Epithelial cell of esophagus (primary cell): ENCODE measurements at regions not wholly inside any gene's neighbourhood (a gene's known extent, or its start where the extent isn't known, plus 50 kb on each side); places are given as distances from the start of the nearest gene placed in this dataset.
A peak's percentile ranks its signal among the peaks of the same experiment; 100 is the strongest.

Experiments used
- DNase-seq: peaks from one replicate; pipeline ENCODE4 v3.0.0; 2010; ENCODE audit warnings: low read depth
- H3K4me3 ChIP-seq: 2 replicates; pipeline ENCODE4 v1.5.1; 2011; ENCODE audit warnings: mild to moderate bottlenecking, low read length, control low read depth
- TF ChIP-seq, protein P1 (sequence below): IDR thresholded peaks from 2 replicates; pipeline ENCODE4 v1.5.1; 2011; ENCODE audit warnings: low read depth, mild to moderate bottlenecking, low read length, control low read depth, inconsistent platforms; ENCODE audit not compliant: insufficient read depth; ENCODE audit errors: missing control alignments

DNA sequence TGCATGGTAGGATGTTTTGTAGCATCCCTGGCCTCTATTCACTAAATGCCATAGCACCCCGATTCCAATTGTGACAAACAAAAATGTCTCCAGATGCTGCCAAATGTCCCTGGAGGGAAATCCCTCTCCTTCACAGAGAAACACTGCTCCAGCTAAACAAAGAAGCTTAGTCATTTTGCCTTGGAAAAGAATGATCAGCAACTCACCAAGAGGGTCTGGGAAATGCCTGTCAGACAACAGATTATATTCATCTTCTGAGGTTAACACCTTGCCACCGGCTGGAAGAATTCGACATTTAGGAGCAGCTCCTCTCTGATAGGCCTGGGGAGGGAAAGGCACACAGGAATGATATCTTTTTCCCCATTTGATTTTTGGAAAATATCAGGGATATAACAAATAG, 84.4 kb downstream of the NIBAN1 start:
- TF ChIP-seq, protein P1, sequence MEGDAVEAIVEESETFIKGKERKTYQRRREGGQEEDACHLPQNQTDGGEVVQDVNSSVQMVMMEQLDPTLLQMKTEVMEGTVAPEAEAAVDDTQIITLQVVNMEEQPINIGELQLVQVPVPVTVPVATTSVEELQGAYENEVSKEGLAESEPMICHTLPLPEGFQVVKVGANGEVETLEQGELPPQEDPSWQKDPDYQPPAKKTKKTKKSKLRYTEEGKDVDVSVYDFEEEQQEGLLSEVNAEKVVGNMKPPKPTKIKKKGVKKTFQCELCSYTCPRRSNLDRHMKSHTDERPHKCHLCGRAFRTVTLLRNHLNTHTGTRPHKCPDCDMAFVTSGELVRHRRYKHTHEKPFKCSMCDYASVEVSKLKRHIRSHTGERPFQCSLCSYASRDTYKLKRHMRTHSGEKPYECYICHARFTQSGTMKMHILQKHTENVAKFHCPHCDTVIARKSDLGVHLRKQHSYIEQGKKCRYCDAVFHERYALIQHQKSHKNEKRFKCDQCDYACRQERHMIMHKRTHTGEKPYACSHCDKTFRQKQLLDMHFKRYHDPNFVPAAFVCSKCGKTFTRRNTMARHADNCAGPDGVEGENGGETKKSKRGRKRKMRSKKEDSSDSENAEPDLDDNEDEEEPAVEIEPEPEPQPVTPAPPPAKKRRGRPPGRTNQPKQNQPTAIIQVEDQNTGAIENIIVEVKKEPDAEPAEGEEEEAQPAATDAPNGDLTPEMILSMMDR: no peak
- no peak overlapping the region for H3K4me3 ChIP-seq
- DNase-seq: no peak

DNA sequence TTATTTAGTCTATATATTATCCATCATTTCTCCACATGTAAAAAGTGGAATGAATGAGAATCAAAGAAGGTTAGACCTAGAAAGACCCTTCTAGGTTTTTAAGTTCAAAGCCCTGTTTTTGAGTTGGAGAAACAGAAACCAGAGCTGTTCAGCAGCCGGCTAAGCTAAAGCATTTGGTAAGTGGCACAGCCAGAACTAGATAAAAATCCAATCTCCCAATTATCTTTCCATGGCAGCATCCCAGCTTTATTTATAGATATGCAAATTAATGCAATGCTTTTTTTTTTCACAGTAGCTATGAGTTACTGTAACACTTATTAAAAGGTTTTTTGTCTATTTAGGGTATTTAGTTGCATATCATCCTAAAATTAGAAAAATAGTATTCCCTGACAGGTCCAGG, 85.1 kb downstream of the NIBAN1 start:
- no peak for DNase-seq
- TF ChIP-seq, protein P1: no peak
- H3K4me3 ChIP-seq: no peak overlapping the region

DNA sequence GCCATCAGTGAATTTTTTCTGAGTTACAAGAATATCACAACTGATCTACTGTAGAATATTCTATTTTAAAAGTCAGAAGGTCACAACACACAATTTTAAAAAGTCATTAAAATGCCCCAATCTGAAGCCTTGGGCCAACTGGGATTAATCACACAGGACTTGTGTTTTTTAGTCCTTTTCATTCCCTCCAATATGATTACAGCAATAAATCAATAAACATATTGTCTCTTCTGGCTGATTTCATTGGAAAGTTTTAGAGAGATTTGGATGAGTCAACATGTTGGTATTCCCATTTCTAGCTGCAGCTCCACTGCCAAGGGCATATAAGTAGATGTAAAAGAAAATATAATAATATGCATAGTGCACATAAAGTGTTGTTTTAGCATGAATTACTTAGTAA, 85.8 kb downstream of the NIBAN1 start:
- H3K4me3 ChIP-seq: no peak overlapping the region
- TF ChIP-seq, protein P1: no peak
- DNase-seq: peak; percentile 53

DNA sequence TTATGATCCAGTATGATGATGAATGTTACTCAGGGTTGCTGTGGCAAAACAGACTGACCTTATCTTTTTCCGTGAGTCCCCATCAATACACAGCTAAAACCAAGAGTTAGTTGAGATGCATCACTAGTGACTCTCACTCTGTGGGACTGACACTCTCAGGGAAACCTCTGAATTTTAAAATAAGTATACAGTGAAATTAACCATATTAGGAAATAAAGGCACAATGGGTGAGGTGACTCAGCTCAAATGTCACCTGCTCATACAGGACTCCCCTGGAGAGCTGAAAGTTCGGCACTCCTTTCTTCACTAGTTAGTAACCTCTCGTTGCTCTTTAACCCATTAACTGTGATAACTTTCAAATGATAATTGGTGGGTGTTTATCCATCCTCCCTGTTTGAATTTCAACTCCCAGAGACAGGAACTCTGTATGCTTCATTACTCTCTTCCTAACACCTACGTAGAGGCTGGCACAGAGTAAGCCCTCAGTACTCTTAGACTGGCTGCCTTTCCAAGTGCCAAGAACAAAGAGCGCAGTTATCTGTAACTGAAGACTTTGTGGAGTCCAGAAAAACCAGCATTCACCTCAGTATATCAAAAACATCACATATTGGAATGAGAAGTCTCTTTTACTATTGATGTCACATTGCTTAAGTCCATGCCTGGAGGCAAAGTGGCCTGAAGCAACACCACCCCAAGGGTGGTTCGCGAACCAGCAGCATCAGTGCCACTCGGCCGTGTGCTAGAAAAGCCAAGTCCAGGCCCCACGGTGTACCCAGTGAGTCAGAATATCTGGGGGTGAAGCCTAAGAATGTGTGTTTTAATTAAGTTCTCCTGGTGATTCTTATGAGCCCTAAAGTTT, 91.1 kb downstream of the NIBAN1 start:
- TF ChIP-seq, protein P1: no peak
- H3K4me3 ChIP-seq: no peak overlapping the region
- peak; percentile 27 for DNase-seq

DNA sequence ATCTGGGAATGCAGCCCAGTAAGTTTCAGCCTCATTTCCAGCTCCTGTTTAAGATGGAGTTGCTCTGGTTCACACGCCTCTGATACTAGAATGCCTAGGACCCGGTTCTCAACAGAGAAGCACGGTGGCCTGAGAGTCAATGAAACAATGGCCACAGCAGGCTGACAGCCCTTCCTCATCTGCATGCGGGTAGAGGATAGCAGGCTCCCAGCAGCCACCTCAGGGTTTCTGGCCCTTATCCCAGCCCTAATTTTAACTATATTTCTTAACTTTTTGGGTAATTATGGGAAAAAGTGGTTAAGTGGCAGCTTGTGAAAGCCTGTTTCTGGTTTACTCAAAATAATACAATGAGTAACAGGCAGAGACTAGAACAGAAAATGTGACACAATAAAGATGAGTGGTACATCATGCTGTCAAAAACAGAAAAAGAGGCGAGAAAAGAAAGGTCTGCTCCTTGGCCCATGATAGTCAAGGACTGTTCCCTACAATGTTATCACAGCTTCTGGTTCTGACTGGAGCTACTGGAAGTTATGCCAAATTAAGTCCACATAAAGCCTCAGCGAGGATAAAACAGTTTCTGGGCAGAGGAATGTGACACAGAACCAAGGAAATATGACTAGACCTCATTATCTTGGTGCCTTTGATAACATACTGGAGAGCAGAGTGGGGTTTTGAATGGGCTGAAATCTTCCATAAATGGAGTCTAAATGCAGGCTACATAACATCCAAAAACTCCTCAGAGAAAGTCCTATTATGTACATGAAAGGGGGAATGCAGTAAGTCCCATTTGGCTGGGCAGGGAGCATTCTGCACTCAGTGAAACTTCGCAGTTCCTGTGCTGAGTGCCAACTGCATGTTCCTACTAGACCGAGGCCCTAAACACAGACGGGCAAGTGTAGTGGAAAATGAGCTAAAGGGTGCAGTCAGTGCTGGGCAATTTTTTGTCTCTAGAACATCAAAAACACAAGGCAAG, 92.1 kb downstream of the NIBAN1 start:
- TF ChIP-seq, protein P1: no peak
- H3K4me3 ChIP-seq: no peak overlapping the region
- peak; percentile 20 for DNase-seq

DNA sequence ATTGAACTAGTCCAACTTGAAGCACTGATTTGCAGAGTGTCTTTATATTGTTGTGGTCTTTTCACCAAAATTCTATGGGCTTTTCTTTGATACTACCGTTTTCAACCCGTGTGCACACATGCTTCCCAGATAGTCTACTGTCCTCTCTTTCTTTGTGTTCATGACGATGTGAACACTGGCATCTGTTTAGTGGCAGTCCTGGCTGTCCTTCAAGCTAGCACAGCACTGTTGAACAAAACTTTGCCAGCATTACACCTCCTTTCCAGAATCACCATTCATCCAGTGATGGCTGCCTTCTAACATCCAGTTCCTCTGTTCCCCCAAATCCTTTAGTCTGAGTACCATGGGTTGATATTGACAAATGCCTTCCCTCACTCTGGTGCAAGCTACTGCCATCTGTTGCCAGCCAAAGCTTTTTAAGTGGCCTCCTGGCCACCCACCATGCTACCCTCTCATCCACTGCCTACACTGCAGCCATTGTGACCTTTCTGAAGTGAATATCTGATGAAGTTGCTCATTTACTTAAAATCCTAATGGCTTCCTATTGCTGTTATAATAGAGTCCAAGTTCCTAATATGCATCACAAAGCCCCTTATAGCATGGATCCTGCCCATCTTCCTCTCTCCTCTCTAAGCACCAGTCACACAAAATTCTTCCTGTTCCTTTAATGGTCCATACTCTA, 94.3 kb downstream of the NIBAN1 start:
- DNase-seq: no peak
- TF ChIP-seq, protein P1: no peak
- H3K4me3 ChIP-seq: no peak overlapping the region
